Amygdala (tissue), 56 donors: ENCODE measurements at regions not wholly inside any gene's neighbourhood (a gene's known extent, or its start where the extent isn't known, plus 50 kb on each side); places are given as distances from the start of the nearest gene placed in this dataset.
"Not testable (repeated sequence)": the region's sequence is repeated elsewhere in the genome, so short reads cannot be mapped to it uniquely, and the experiment has no call there.

Experiments used
- DNase-seq, 56 donors: peaks; one replicate each; lab custom pipeline; 2025; lab: John Stamatoyannopoulos, UW

DNA sequence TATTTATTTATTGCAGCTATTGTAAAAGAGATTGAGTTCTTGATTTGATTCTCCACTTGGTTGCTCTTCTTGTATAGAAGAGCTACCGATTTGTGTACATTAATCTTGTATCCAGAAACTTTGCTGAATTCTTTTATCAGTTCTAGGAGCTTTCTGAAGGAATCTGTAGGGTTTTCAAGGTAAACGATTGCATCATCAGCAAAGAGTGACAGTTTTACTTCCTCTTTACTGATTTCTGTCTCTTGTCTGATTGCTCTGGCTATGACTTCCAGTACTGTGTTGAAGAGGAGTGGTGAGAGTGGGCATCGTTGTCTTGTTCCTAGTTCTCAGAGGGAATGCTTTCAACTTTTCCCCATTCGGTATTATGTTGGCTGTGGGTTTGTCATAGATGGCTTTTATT lies 103.1 kb downstream of the CAPZA3 start:
- not testable (repeated sequence) for DNase-seq

- no peak for DNase-seq
Observed at GRCh38 chr12:18849080-18849479, 111.2 kb downstream of the CAPZA3 start.

- no peak for DNase-seq
Observed at GRCh38 chr12:18849761-18850160, 111.8 kb downstream of the CAPZA3 start.

DNA sequence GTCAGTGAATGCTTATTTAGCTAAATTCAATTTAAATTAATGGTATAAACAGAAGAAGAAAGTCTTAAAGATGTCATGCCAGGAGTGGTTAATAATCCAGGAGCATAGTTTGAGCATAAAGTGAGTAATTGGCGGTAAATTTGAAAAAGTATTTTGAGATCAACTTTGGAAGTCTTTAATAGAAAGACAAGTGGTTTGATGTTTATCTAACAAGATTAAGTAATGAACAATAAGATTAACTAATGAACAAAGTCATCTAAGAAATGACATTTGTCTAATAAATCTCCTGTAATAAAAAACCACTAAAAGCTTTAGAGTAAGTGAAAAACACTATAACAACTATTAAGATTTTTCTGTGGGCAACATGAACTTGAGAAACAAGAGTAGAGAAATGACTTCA lies 112.8 kb downstream of the CAPZA3 start:
- DNase-seq = no peak

GRCh38 chr12:18851271-18851670 lies 113.4 kb downstream of the CAPZA3 start:
- no peak for DNase-seq

DNA sequence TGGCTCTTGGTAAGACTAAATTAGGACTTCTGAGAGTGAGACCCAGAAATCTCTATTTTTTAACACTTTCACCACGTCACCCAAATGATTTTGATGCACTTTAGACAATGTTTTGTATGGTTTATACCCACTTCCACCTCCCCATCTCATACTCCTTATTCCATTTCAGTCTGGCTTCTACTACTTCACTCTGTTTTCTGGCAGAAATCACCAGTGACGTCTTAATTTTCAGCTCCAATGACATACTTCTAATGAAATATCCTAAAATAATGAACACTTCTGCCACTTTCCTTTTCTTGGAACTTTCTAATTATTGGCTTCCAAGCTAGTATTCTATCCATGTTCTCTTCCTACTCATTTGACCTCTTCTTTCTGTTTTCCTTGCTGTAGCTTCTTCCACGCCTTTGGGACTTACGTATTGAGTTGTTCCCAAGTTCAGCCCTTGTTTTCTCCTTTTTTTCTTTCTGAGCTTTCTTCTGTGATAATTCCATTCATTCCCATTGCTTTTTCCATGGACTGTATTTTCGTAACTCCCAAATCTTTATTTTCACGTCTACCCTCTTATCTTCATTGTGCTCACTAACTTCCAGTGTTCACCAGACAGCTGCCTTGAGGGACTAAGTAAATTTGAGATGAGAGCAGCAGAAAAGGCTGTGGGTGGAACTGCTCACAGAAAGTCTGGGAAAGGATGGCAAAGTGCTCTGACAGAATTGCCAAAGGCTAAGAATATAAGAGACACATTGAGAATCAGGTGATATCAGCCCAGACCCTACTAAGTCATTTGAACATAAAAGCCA lies 115.8 kb downstream of the CAPZA3 start:
- DNase-seq = no peak

- no peak for DNase-seq
Observed at GRCh38 chr12:18857656-18858055, 119.7 kb downstream of the CAPZA3 start.

DNA sequence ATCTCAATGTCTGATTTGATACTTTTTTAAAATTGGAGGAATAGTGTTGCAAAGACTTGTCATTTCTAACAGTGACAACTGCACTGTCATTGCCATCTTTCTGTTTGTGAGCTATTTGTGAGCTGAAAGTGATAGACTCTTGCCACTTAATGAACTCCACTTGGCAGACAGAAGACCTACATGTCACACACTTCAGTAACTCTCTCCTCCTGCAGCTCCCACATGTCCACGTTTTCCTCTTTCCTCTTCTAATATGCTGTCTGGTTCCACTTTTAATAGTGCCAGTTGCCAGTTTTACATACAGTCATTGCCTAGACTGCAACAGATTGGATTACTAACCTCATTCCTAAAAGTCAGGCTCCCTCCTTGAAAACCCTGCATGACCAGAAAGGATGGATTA lies 121.5 kb downstream of the CAPZA3 start:
- DNase-seq = no peak

GRCh38 chr12:18861287-18861858 lies 123.5 kb downstream of the CAPZA3 start:
- no peak for DNase-seq

GRCh38 chr12:18863769-18864500 lies 126.0 kb downstream of the CAPZA3 start:
- DNase-seq = no peak

DNA sequence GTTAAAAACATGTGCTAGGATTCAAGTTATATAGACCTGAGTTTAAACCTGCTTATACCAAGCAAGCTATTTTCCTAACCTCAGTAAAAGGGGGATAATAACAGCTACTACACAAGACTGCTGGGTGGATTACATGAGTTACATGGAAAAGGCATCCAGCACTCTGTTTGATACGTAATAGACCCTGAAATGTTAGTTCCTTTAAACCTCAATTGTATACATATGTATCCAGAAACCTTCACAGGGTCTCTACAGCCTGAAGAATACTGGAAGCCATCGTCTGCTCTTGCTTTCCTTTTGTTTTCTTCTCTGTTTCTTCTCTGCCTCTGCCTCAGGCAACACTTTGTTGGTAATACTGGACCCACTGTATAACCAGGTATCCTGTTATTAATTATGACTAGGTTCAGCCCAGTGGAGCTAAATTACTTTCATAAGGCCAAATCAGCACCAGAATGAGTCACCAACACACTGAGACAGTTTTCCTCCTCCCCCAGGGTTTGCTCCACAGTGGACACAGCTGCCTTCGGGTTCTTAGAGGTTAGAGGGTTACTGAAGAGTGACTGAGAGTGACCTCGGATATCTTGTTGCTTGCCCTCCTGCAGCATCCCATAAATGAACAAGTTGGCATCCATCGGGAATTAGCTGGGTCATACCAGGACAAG lies 127.1 kb downstream of the CAPZA3 start:
- DNase-seq = no peak

- no peak for DNase-seq
Observed at GRCh38 chr12:18868717-18869116, 130.8 kb downstream of the CAPZA3 start.

DNA sequence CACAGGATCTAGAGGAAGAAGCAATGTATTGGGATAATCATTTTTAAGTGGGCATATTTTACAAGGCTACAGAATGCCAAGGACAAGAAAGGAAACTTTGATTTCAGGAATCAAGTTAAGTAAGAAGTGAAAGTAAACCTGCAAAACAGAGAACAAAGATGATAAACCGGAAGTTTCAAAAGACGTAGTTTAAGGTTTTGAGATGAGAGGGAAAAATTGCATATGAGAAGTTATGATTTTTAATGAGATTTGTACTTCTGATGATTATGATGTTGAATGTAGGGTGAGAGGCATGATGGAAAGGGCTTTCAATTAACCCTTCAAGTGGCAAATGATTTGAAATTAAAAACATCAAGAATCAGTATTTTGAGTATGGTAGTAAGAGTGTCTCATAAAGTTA lies 134.9 kb downstream of the CAPZA3 start:
- no peak for DNase-seq

GRCh38 chr12:18878676-18879180 lies 140.8 kb downstream of the CAPZA3 start:
- DNase-seq = no peak

DNA sequence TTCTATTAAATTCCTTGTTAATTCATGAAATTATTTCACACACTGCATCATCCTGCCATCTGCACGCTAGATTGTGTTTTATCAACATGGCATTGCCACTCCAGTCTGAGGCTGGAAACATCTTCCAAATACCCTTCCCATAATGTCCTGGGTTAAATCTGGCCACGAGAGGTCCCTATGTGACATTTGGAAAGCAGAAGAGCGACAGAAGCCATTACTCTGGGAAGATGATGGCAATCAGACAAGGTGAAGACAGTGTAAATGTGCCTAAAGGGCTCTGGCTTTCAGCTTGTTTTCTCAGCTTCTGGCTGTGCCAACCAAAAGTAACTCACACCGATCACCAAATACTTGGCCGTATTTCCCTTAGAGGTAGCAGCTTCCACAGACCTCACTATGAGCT lies 144.8 kb downstream of the CAPZA3 start:
- no peak for DNase-seq

- no peak for DNase-seq
Observed at GRCh38 chr12:18886962-18887361, 149.0 kb downstream of the CAPZA3 start.

GRCh38 chr12:18887368-18887767 lies 149.4 kb downstream of the CAPZA3 start:
- DNase-seq = no peak

DNA sequence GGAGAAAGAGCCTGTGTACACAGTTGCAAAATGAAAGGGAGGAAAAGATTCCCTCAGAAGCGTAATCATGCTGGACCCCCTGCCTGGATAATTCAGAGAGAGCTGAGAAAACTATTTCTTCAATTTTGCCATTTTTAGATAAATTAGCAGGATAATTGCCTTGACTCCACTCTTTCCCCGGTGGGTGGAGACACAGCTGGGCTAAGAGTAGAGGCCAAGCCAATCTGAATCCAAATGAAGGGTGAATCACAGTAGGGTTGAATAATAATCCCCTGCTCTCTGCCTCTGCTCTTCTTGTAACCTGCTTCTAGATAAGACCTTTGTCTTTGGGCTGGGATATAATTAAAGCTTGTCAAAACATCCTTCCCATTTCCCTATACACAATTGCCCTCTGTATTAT lies 150.1 kb downstream of the CAPZA3 start:
- DNase-seq = no peak

DNA sequence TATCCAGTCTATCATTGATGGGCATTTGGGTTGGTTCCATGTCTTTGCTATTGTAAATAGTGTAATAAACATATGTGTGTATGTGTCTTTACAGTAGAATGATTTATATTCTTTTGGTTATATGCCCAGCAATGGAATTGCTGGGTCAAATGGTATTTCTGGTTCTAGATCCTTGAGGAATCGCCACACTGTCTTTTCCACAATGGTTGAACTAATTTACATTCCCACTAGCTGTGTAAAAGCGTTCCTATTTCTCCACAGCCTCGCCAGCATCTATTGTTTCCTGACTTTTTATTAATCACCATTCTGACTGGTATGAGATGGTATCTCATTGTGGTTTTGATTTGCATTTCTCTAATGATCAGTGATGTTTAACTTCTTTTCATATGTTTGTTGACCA lies 152.7 kb downstream of the CAPZA3 start:
- DNase-seq = not testable (repeated sequence)

- no peak for DNase-seq
Observed at GRCh38 chr12:18895540-18895939, 157.6 kb downstream of the CAPZA3 start.

DNA sequence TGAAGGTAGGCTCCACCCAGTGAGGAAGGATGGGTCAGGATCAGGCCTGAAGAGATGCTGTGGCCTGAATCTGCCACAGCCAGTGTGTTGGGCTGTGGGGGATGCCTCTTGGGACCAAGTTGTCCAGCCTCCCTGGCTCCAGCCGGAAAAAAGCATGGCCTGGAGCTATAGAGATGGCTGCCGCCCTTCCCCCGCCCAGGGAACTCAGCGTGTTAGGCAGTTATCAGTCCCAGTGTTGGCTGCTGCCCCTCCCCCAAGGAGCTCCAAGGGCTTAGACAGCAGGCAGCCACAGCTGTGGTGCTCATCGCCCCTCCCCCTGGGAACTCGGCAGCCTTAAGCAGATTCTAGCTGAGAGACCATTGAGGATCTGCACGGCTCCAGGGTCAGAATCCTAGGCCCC lies 158.0 kb downstream of the CAPZA3 start:
- no peak for DNase-seq
